Body of pancreas (tissue), 4 donors: ENCODE measurements at regions not wholly inside any gene's neighbourhood (a gene's known extent, or its start where the extent isn't known, plus 50 kb on each side); places are given as distances from the start of the nearest gene placed in this dataset.

Experiments used
- POLR2A ChIP-seq, 3 donors: fragments of 450-650 bp; IDR thresholded peaks; one replicate each; pipeline ENCODE4 v1.6.1; 2016; ENCODE audit warnings: antibody characterized with exemption in 3 of 3, mild to moderate bottlenecking in 2 of 3
- TF ChIP-seq, protein P1 (sequence below), 7 experiments: fragments of 450-650 bp in 4 of 7; fragments of 200-600 bp in 3 of 7; sonication (generic) in 3 of 7; IDR thresholded peaks; one replicate each; pipeline ENCODE4 v1.5.1; 2016 to 2019; ENCODE audit warnings: antibody characterized with exemption in 7 of 7

DNA sequence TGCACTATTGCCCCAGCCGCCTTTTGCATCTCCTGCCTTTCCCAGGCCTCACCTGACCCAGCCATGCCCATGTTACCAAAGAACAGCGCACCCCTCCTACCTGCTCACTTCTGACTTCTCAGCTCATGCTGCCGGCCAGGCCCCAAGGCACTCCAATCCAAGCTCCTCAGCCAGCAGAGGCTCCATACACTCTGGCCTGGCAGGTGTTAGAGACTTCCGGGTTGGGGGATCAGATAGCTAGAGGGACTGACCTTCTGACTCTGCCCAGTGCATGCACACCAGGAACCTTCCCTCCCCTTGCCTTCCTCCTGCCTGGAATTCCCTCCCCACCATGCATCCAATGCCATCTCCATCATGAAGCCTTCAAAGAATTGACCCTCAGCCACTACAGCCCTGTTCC, 56.2 kb upstream of the ZMIZ1 start:
- TF ChIP-seq POLR2A (IDR thresholded peaks at IDR 0.05) = no peak
- TF ChIP-seq, protein P1, sequence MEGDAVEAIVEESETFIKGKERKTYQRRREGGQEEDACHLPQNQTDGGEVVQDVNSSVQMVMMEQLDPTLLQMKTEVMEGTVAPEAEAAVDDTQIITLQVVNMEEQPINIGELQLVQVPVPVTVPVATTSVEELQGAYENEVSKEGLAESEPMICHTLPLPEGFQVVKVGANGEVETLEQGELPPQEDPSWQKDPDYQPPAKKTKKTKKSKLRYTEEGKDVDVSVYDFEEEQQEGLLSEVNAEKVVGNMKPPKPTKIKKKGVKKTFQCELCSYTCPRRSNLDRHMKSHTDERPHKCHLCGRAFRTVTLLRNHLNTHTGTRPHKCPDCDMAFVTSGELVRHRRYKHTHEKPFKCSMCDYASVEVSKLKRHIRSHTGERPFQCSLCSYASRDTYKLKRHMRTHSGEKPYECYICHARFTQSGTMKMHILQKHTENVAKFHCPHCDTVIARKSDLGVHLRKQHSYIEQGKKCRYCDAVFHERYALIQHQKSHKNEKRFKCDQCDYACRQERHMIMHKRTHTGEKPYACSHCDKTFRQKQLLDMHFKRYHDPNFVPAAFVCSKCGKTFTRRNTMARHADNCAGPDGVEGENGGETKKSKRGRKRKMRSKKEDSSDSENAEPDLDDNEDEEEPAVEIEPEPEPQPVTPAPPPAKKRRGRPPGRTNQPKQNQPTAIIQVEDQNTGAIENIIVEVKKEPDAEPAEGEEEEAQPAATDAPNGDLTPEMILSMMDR (IDR thresholded peaks at IDR 0.05) = no peak
